ENCODE measurements at regions not wholly inside any gene's neighbourhood (a gene's known extent, or its start where the extent isn't known, plus 50 kb on each side); places are given as distances from the start of the nearest gene placed in this dataset.

- Histone ChIP-seq H3K27me3 (ENCODE audit: control insufficient read depth, insufficient read depth, low read length) (no peaks in the 10 kb centered on the region), H3K36me3 (ENCODE audit: control insufficient read depth, insufficient read depth, low read length) (no peaks in the 10 kb centered on the region), H3K27ac (ENCODE audit: low read length) (no peak overlapping the region), H3K4me3 (ENCODE audit: low read length) (no peak overlapping the region), H3K9me3 (ENCODE audit: control insufficient read depth, insufficient read depth, low read length) (no peaks in the 10 kb centered on the region), H3K4me1 (ENCODE audit: control insufficient read depth, insufficient read depth, low read length) (no peaks in the 10 kb centered on the region)
- no CpG with 5 or more reads among the region's 3 CpGs for WGBS (ENCODE audit: insufficient coverage, insufficient read length)
- DNase-seq (ENCODE audit: low read depth, low spot score): no peak
These were observed 484.7 kb downstream of the IRX1 start for GRCh38 chr5:4080370-4080769.

- Histone ChIP-seq H3K4me1 (ENCODE audit: control insufficient read depth, insufficient read depth, low read length) (no peaks in the 10 kb centered on the region), H3K27ac (ENCODE audit: low read length) (no peak overlapping the region), H3K27me3 (ENCODE audit: control insufficient read depth, insufficient read depth, low read length) (no peaks in the 10 kb centered on the region), H3K9me3 (ENCODE audit: control insufficient read depth, insufficient read depth, low read length) (no peaks in the 10 kb centered on the region), H3K36me3 (ENCODE audit: control insufficient read depth, insufficient read depth, low read length) (no peaks in the 10 kb centered on the region), H3K4me3 (ENCODE audit: low read length) (no peak overlapping the region)
- WGBS (ENCODE audit: insufficient coverage, insufficient read length): no CpG with 5 or more reads among the region's 5 CpGs
- no peak for DNase-seq (ENCODE audit: low read depth, low spot score)
These were observed 485.4 kb downstream of the IRX1 start for GRCh38 chr5:4081059-4081458.

DNA sequence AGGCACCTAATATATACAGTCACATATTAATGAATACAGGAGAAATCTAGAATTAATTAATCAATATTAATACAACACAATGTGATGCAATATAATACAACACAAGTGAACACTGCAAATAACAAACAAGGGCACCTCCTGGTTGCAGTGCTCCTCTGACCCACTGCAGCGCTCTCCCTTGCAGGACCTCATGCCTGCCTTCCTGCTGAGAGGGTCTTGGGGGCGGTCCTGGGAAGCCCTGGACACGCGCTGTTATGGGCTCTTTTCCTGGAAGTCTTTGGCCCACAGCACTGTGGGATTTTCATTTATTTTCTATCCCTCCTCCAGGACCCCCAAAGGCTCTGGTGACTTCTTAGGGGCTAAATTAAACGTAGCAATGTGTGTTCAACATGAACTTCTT, 485.8 kb downstream of the IRX1 start:
- Histone ChIP-seq H3K36me3 (ENCODE audit: control insufficient read depth, insufficient read depth, low read length) (no peaks in the 10 kb centered on the region), H3K27me3 (ENCODE audit: control insufficient read depth, insufficient read depth, low read length) (no peaks in the 10 kb centered on the region), H3K27ac (ENCODE audit: low read length) (no peak overlapping the region), H3K4me1 (ENCODE audit: control insufficient read depth, insufficient read depth, low read length) (no peaks in the 10 kb centered on the region), H3K9me3 (ENCODE audit: control insufficient read depth, insufficient read depth, low read length) (no peaks in the 10 kb centered on the region), H3K4me3 (ENCODE audit: low read length) (no peak overlapping the region)
- DNase-seq (ENCODE audit: low read depth, low spot score): no peak
- WGBS (ENCODE audit: insufficient coverage, insufficient read length): no CpG with 5 or more reads among the region's 5 CpGs

DNA sequence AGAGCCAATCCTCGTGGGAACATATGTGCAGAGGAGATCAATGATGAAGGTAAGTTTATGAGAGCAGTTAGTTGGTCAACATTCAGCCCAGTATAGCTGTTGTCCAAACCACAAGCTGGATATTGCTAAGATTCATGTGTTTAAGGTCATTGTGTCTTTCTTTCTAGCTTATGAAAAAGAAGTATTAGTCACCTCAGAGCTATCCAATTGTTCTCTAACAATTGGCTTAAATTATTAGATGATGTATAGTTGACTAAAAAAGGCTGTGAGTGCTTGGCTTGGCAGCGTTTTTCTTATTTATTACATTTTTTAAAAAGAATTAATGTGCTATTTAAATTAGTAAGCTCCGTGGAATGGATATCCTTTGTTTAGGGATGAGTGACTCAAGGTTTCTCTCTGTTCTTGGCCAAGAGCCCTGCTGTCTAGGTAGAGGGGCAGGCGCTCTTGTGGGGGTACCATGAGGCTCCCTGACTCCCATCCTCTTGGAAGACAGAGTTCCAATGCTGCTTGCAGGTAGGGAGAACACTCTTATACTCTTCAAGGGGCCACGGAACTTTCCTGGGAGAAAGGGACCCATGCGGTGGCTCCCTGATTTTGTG, 487.4 kb downstream of the IRX1 start:
- no peaks in the 10 kb centered on the region for H3K27me3 ChIP-seq (ENCODE audit: control insufficient read depth, insufficient read depth, low read length)
- no peaks in the 10 kb centered on the region for H3K9me3 ChIP-seq (ENCODE audit: control insufficient read depth, insufficient read depth, low read length)
- H3K4me1 ChIP-seq (ENCODE audit: control insufficient read depth, insufficient read depth, low read length): no peaks in the 10 kb centered on the region
- WGBS (ENCODE audit: insufficient coverage, insufficient read length): no CpG with 5 or more reads among the region's 6 CpGs
- no peak overlapping the region for H3K4me3 ChIP-seq (ENCODE audit: low read length)
- H3K27ac ChIP-seq (ENCODE audit: low read length): no peak overlapping the region
- no peaks in the 10 kb centered on the region for H3K36me3 ChIP-seq (ENCODE audit: control insufficient read depth, insufficient read depth, low read length)
- no peak for DNase-seq (ENCODE audit: low read depth, low spot score)

GRCh38 chr5:4083591-4084337, 488.1 kb downstream of the IRX1 start:
- WGBS (ENCODE audit: insufficient coverage, insufficient read length): no CpG with 5 or more reads among the region's 13 CpGs
- DNase-seq (ENCODE audit: low read depth, low spot score): no peak
- Histone ChIP-seq H3K27ac (ENCODE audit: low read length) (no peak overlapping the region), H3K27me3 (ENCODE audit: control insufficient read depth, insufficient read depth, low read length) (no peaks in the 10 kb centered on the region), H3K36me3 (ENCODE audit: control insufficient read depth, insufficient read depth, low read length) (no peaks in the 10 kb centered on the region), H3K9me3 (ENCODE audit: control insufficient read depth, insufficient read depth, low read length) (no peaks in the 10 kb centered on the region), H3K4me1 (ENCODE audit: control insufficient read depth, insufficient read depth, low read length) (no peaks in the 10 kb centered on the region), H3K4me3 (ENCODE audit: low read length) (no peak overlapping the region)

GRCh38 chr5:4086081-4086480, 490.4 kb downstream of the IRX1 start:
- Histone ChIP-seq H3K36me3 (ENCODE audit: control insufficient read depth, insufficient read depth, low read length) (no peaks in the 10 kb centered on the region), H3K9me3 (ENCODE audit: control insufficient read depth, insufficient read depth, low read length) (no peaks in the 10 kb centered on the region), H3K4me1 (ENCODE audit: control insufficient read depth, insufficient read depth, low read length) (no peaks in the 10 kb centered on the region), H3K27me3 (ENCODE audit: control insufficient read depth, insufficient read depth, low read length) (no peaks in the 10 kb centered on the region), H3K4me3 (ENCODE audit: low read length) (no peak overlapping the region), H3K27ac (ENCODE audit: low read length) (no peak overlapping the region)
- DNase-seq (ENCODE audit: low read depth, low spot score): no peak
- WGBS (ENCODE audit: insufficient coverage, insufficient read length): no CpG with 5 or more reads among the region's 4 CpGs

DNA sequence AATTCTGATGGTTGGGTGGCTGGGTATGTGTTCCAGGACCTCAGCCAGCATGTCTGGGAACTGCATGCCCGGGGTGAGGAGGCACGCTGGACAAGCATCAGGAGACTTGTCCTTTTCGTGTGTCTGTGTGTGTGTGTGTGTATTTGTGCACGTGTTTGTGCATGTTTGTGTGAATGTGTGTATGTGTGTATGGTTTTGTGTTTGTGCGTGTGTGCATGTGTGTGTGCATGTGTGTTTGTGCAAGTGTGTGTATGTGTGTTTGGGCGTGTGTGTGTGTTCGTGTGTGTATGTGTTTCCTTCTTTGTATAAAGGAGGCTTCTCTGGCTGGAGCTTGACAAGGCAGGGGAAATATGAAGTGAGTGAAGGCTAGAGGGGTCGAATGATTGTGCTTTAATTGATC, 491.5 kb downstream of the IRX1 start:
- H3K9me3 ChIP-seq (ENCODE audit: control insufficient read depth, insufficient read depth, low read length): no peaks in the 10 kb centered on the region
- H3K4me1 ChIP-seq (ENCODE audit: control insufficient read depth, insufficient read depth, low read length): no peaks in the 10 kb centered on the region
- no peak overlapping the region for H3K27ac ChIP-seq (ENCODE audit: low read length)
- WGBS (ENCODE audit: insufficient coverage, insufficient read length): 100% methylated on average over 2 of the region's 8 CpGs
- no peaks in the 10 kb centered on the region for H3K36me3 ChIP-seq (ENCODE audit: control insufficient read depth, insufficient read depth, low read length)
- no peak for DNase-seq (ENCODE audit: low read depth, low spot score)
- H3K27me3 ChIP-seq (ENCODE audit: control insufficient read depth, insufficient read depth, low read length): no peaks in the 10 kb centered on the region
- no peak overlapping the region for H3K4me3 ChIP-seq (ENCODE audit: low read length)

GRCh38 chr5:4089087-4089486, 493.5 kb downstream of the IRX1 start:
- no peak overlapping the region for H3K4me3 ChIP-seq (ENCODE audit: low read length)
- no peaks in the 10 kb centered on the region for H3K4me1 ChIP-seq (ENCODE audit: control insufficient read depth, insufficient read depth, low read length)
- H3K27ac ChIP-seq (ENCODE audit: low read length): no peak overlapping the region
- H3K27me3 ChIP-seq (ENCODE audit: control insufficient read depth, insufficient read depth, low read length): no peaks in the 10 kb centered on the region
- DNase-seq (ENCODE audit: low read depth, low spot score): no peak
- WGBS (ENCODE audit: insufficient coverage, insufficient read length): no CpG with 5 or more reads among the region's 1 CpG
- no peaks in the 10 kb centered on the region for H3K36me3 ChIP-seq (ENCODE audit: control insufficient read depth, insufficient read depth, low read length)
- no peaks in the 10 kb centered on the region for H3K9me3 ChIP-seq (ENCODE audit: control insufficient read depth, insufficient read depth, low read length)

DNA sequence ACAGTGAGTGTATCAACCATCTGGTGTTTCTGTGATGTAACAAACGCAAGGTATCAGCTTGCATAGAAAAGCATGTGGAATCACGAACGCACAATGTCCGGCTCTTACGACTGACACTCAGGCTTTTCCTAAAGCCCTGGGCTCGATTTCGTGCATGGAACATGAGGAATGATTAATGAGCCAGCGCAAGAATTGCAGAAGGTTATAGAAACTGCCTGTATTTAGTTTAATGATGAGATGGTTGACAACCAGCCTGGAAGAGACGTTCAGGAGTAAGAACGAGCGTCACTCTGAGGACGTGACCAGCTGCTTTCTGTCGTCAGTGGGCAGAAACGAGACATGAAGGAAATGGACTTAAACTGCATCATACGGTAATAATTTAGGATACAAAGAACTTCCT, 497.6 kb downstream of the IRX1 start:
- WGBS (ENCODE audit: insufficient coverage, insufficient read length): no CpG with 5 or more reads among the region's 15 CpGs
- DNase-seq (ENCODE audit: low read depth, low spot score): no peak
- Histone ChIP-seq H3K4me3 (ENCODE audit: low read length) (no peak overlapping the region), H3K36me3 (ENCODE audit: control insufficient read depth, insufficient read depth, low read length) (no peaks in the 10 kb centered on the region), H3K27ac (ENCODE audit: low read length) (no peak overlapping the region), H3K9me3 (ENCODE audit: control insufficient read depth, insufficient read depth, low read length) (no peaks in the 10 kb centered on the region), H3K4me1 (ENCODE audit: control insufficient read depth, insufficient read depth, low read length) (no peaks in the 10 kb centered on the region), H3K27me3 (ENCODE audit: control insufficient read depth, insufficient read depth, low read length) (no peaks in the 10 kb centered on the region)

GRCh38 chr5:4093970-4094369, 498.3 kb downstream of the IRX1 start:
- H3K4me3 ChIP-seq (ENCODE audit: low read length): no peak overlapping the region
- H3K4me1 ChIP-seq (ENCODE audit: control insufficient read depth, insufficient read depth, low read length): no peaks in the 10 kb centered on the region
- WGBS (ENCODE audit: insufficient coverage, insufficient read length): no CpG with 5 or more reads among the region's 4 CpGs
- no peaks in the 10 kb centered on the region for H3K9me3 ChIP-seq (ENCODE audit: control insufficient read depth, insufficient read depth, low read length)
- DNase-seq (ENCODE audit: low read depth, low spot score): no peak
- H3K27me3 ChIP-seq (ENCODE audit: control insufficient read depth, insufficient read depth, low read length): no peaks in the 10 kb centered on the region
- H3K36me3 ChIP-seq (ENCODE audit: control insufficient read depth, insufficient read depth, low read length): no peaks in the 10 kb centered on the region
- no peak overlapping the region for H3K27ac ChIP-seq (ENCODE audit: low read length)

All from iPS DF 6.9 (cell line).